Activated T-cell treated with anti-CD3 and anti-CD28 coated beads, Interleukin-2, amount 50 U/mL, for 24 hours (primary cell): ENCODE measurements at regions not wholly inside any gene's neighbourhood (a gene's known extent, or its start where the extent isn't known, plus 50 kb on each side); places are given as distances from the start of the nearest gene placed in this dataset.
A peak's percentile ranks its signal among the peaks of the same experiment; 100 is the strongest.
"Not testable (repeated sequence)": the region's sequence is repeated elsewhere in the genome, so short reads cannot be mapped to it uniquely, and the experiment has no call there.

Source experiments
- DNase-seq: peaks from one replicate; pipeline ENCODE4 v3.0.0-alpha.2; 2020
- H3K27ac Mint-ChIP-seq: 2 replicates; pipeline ENCODE4 v1.8.0; 2020; ENCODE audit warnings: mild to moderate bottlenecking, mixed read lengths
- H3K27me3 Mint-ChIP-seq: 2 replicates; pipeline ENCODE4 v1.8.0; 2020; ENCODE audit warnings: mixed read lengths
- H3K36me3 Mint-ChIP-seq: 2 replicates; pipeline ENCODE4 v1.8.0; 2020; ENCODE audit warnings: low read depth, mixed read lengths
- H3K4me1 Mint-ChIP-seq: 2 replicates; pipeline ENCODE4 v1.8.0; 2020; ENCODE audit warnings: low read depth, mixed read lengths
- H3K4me3 Mint-ChIP-seq: 2 replicates; pipeline ENCODE4 v1.8.0; 2020; ENCODE audit warnings: mild to moderate bottlenecking, moderate library complexity, mixed read lengths
- H3K9me3 Mint-ChIP-seq: 2 replicates; pipeline ENCODE4 v1.8.0; 2020; ENCODE audit warnings: mixed read lengths

DNA sequence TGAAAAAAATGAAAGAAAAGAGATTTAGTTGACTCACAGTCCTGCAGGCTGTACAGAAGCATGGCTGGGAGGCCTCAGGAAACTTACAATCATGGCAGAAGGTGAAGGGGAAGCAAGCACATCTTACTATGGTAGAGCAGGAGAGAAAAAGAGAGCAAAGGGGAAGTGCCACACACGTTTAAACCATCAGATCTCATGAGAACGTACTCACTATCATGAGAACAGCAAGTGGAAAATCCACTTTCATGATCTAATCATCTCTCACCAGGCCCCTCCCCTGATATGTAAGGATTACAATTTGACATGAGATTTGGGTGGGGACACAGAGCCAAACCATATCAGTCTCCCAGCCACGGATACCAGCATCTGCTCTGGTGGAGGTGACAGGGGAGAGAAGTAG lies 50.8 kb upstream of the CPOX start:
- Mint-ChIP-seq H3K4me3 (no peak overlapping the region), H3K27me3 (peaks cover 33% of the 10 kb centered on the region), H3K27ac (no peak overlapping the region), H3K4me1 (no peaks in the 10 kb centered on the region), H3K9me3 (peaks cover under 1% of the 10 kb centered on the region), H3K36me3 (no peaks in the 10 kb centered on the region)
- DNase-seq, result no peak

- Mint-ChIP-seq H3K27me3 (peaks cover 33% of the 10 kb centered on the region), H3K4me3 (no peak overlapping the region), H3K4me1 (no peaks in the 10 kb centered on the region), H3K9me3 (no peaks in the 10 kb centered on the region), H3K36me3 (no peaks in the 10 kb centered on the region), H3K27ac (no peak overlapping the region)
- no peak for DNase-seq
These were observed 51.6 kb upstream of the CPOX start for GRCh38 chr3:98645039-98645438.

GRCh38 chr3:98646680-98647079 lies 53.3 kb upstream of the CPOX start:
- DNase-seq, result no peak
- no peaks in the 10 kb centered on the region for H3K9me3 Mint-ChIP-seq
- H3K27ac Mint-ChIP-seq, result no peak overlapping the region
- H3K27me3 Mint-ChIP-seq, result peaks cover 30% of the 10 kb centered on the region
- H3K4me3 Mint-ChIP-seq, result no peak overlapping the region
- no peaks in the 10 kb centered on the region for H3K36me3 Mint-ChIP-seq
- H3K4me1 Mint-ChIP-seq, result peaks cover 5% of the 10 kb centered on the region

DNA sequence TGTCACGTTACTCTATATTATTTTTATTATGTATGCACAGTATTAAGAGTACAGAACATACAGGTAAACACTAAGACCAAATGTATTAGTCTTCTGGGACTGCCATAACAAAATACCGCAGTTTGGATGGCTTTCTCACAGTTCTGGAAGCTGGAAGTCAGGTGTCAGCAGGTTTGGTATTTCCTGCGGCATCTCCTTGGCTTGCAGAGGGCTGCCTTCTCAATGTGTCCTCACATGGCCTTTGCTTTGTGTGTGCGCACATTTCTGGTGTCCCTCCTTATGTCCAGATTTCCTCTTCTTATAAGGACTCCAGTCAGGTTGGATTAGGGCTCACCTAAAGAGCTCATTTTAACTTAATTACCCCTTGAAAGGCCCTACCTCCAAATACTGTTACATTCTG lies 53.8 kb upstream of the CPOX start:
- Mint-ChIP-seq H3K4me3 (no peak overlapping the region), H3K4me1 (peaks cover 5% of the 10 kb centered on the region), H3K27me3 (peaks cover 29% of the 10 kb centered on the region), H3K9me3 (no peaks in the 10 kb centered on the region), H3K27ac (no peak overlapping the region), H3K36me3 (no peaks in the 10 kb centered on the region)
- no peak for DNase-seq

- Mint-ChIP-seq H3K36me3 (no peaks in the 10 kb centered on the region), H3K9me3 (no peaks in the 10 kb centered on the region), H3K4me3 (no peak overlapping the region), H3K27me3 (no peaks in the 10 kb centered on the region), H3K27ac (no peak overlapping the region), H3K4me1 (peaks cover 5% of the 10 kb centered on the region)
- DNase-seq, result no peak
These were observed 57.8 kb upstream of the CPOX start for GRCh38 chr3:98650971-98651779.

DNA sequence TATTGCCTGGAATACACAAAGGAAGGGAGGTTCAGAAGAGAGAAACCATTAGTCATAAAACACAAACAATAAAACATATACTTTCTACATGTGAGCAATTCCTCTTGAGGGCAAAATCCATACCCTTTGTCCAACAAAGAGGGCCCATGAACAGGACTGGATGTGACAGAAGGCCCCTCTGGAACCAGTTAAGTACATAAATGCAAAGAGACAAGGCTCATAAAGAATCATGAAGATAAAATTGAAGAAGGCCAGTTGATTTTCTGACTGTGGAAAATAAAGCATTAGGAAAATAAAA lies 58.3 kb upstream of the CPOX start:
- no peaks in the 10 kb centered on the region for H3K36me3 Mint-ChIP-seq

GRCh38 chr3:98655666-98656065 lies 62.3 kb upstream of the CPOX start:
- Mint-ChIP-seq H3K36me3 (no peaks in the 10 kb centered on the region), H3K27ac (no peak overlapping the region), H3K27me3 (peaks cover 21% of the 10 kb centered on the region), H3K9me3 (no peaks in the 10 kb centered on the region), H3K4me3 (no peak overlapping the region), H3K4me1 (peaks cover 10% of the 10 kb centered on the region)
- DNase-seq, result no peak

More for the DNA sequence above, 58.3 kb upstream of the CPOX start:
- Mint-ChIP-seq H3K4me3 (no peak overlapping the region), H3K27me3 (no peaks in the 10 kb centered on the region), H3K4me1 (peaks cover 5% of the 10 kb centered on the region), H3K9me3 (no peaks in the 10 kb centered on the region), H3K27ac (no peak overlapping the region)
- no peak for DNase-seq

DNA sequence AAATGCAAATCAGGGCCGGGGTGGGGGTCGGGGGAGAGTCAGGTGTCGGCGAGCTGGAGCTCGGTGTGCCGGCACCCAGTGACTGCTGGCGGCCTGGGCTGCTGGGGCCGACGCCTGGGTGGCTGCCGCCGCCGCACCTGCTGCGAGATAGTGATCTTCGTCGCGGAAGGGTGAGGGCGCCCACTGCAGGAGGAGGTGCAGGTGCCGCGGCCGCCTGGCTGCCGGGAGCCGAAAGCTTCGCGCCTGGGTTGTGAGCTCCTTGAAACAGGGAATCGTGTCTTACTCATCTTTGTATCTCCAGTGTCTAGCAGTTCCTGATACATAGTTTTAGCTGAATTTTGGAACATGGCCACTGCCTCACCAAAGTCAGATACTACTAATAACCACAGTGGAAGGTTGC lies 64.0 kb upstream of the CPOX start:
- Mint-ChIP-seq H3K27me3 (peaks cover 21% of the 10 kb centered on the region), H3K4me1 (peaks cover 6% of the 10 kb centered on the region), H3K36me3 (no peaks in the 10 kb centered on the region), H3K9me3 (no peaks in the 10 kb centered on the region), H3K4me3 (no peak overlapping the region), H3K27ac (no peak overlapping the region)
- DNase-seq, result peak; percentile 54

GRCh38 chr3:98662699-98663098 lies 69.3 kb upstream of the CPOX start:
- H3K27me3 Mint-ChIP-seq, result peaks cover 25% of the 10 kb centered on the region
- peaks cover under 1% of the 10 kb centered on the region for H3K4me1 Mint-ChIP-seq
- DNase-seq, result no peak
- H3K9me3 Mint-ChIP-seq, result no peaks in the 10 kb centered on the region
- H3K4me3 Mint-ChIP-seq, result no peak overlapping the region
- no peak overlapping the region for H3K27ac Mint-ChIP-seq
- no peaks in the 10 kb centered on the region for H3K36me3 Mint-ChIP-seq

- no peaks in the 10 kb centered on the region for H3K36me3 Mint-ChIP-seq
- peaks cover 3% of the 10 kb centered on the region for H3K27me3 Mint-ChIP-seq
- no peaks in the 10 kb centered on the region for H3K4me1 Mint-ChIP-seq
- no peaks in the 10 kb centered on the region for H3K9me3 Mint-ChIP-seq
- H3K4me3 Mint-ChIP-seq, result no peak overlapping the region
- H3K27ac Mint-ChIP-seq, result no peak overlapping the region
- DNase-seq, result no peak
These were observed 76.6 kb upstream of the CPOX start for GRCh38 chr3:98670020-98670419.

GRCh38 chr3:98679986-98680385 lies 83.2 kb upstream of the ST3GAL6 start:
- H3K9me3 Mint-ChIP-seq, result no peaks in the 10 kb centered on the region
- H3K27ac Mint-ChIP-seq, result no peak overlapping the region
- no peaks in the 10 kb centered on the region for H3K27me3 Mint-ChIP-seq
- no peak overlapping the region for H3K4me3 Mint-ChIP-seq
- DNase-seq, result no peak
- no peaks in the 10 kb centered on the region for H3K36me3 Mint-ChIP-seq
- no peaks in the 10 kb centered on the region for H3K4me1 Mint-ChIP-seq

- Mint-ChIP-seq H3K4me3 (no peak overlapping the region), H3K9me3 (no peaks in the 10 kb centered on the region)
- no peak for DNase-seq
These were observed 82.4 kb upstream of the ST3GAL6 start for GRCh38 chr3:98680723-98681122.

DNA sequence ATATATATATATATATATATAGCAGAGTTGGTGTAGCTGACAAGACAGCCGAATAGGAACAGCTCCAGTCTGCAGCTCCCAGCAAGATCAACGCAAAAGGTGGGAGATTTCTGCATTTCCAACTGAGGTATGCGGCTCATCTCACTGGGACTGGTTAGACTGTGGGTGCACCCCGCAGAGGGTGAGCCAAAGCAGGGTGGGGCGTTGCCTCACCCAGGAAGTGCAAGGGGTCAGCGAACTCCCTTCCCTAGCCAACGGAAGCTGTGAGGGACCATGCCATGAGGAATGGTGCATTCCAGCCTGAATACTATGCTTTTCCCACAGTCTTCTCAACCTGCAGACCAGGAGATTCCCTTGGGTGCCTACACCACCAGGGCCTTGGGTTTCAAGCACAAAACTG lies 81.7 kb upstream of the ST3GAL6 start:
- Mint-ChIP-seq H3K9me3 (no peaks in the 10 kb centered on the region), H3K36me3 (no peaks in the 10 kb centered on the region), H3K4me1 (no peaks in the 10 kb centered on the region), H3K4me3 (no peak overlapping the region), H3K27me3 (no peaks in the 10 kb centered on the region), H3K27ac (no peak overlapping the region)
- DNase-seq, result no peak

More at GRCh38 chr3:98680723-98681122, 82.4 kb upstream of the ST3GAL6 start:
- no peak overlapping the region for H3K27ac Mint-ChIP-seq
- no peaks in the 10 kb centered on the region for H3K4me1 Mint-ChIP-seq
- no peaks in the 10 kb centered on the region for H3K36me3 Mint-ChIP-seq
- H3K27me3 Mint-ChIP-seq, result no peaks in the 10 kb centered on the region

DNA sequence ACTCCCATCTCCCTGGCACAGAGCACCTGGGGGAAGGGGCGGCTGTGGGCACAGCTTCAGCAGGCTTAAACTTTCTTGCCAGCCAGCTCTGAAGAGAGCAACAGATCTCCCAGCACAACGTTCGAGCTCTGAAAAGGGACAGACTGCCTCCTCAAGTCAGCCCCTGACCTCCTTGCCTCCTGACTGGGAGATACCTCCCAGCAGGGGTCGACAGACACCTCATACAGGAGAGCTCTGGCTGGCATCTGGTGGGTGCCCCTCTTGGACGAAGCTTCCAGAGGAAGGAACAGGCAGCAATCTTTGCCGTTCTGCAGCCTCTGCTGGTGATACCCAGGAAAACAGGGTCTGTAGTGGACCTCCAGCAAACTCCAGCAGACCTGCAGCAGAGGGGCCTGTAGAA lies 80.7 kb upstream of the ST3GAL6 start:
- H3K27ac Mint-ChIP-seq, H3K9me3 Mint-ChIP-seq, H3K27me3 Mint-ChIP-seq, H3K4me1 Mint-ChIP-seq, H3K36me3 Mint-ChIP-seq, DNase-seq, H3K4me3 Mint-ChIP-seq: not testable (repeated sequence)

GRCh38 chr3:98688363-98688762 lies 74.8 kb upstream of the ST3GAL6 start:
- H3K4me1 Mint-ChIP-seq, result no peaks in the 10 kb centered on the region
- H3K27ac Mint-ChIP-seq, result no peak overlapping the region
- no peaks in the 10 kb centered on the region for H3K9me3 Mint-ChIP-seq
- H3K4me3 Mint-ChIP-seq, result no peak overlapping the region
- DNase-seq, result no peak
- H3K27me3 Mint-ChIP-seq, result no peaks in the 10 kb centered on the region
- no peaks in the 10 kb centered on the region for H3K36me3 Mint-ChIP-seq

DNA sequence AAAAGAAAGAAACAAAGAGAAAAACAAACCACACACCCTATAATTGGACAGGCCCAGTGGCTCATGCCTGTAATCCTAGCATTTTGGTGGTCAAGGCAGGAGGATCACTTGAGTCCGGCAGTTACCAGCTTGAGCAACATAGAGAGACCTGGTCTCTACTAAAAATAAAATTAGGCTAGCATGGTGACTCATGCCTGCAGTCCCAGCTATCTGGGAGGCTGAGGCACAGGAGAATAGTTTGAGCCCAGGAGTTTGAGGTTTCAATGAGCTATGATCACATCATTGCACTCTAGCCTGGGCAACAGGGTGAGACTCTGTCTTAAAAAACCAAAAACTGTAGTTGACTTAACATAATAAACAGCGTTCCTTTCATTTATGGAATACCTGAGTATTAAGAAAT lies 72.3 kb upstream of the ST3GAL6 start:
- Mint-ChIP-seq H3K27ac (no peak overlapping the region), H3K4me1 (no peaks in the 10 kb centered on the region), H3K27me3 (no peaks in the 10 kb centered on the region), H3K9me3 (no peaks in the 10 kb centered on the region), H3K36me3 (no peaks in the 10 kb centered on the region), H3K4me3 (no peak overlapping the region)
- DNase-seq, result no peak
